ENCODE measurements at regions not wholly inside any gene's neighbourhood (a gene's known extent, or its start where the extent isn't known, plus 50 kb on each side); places are given as distances from the start of the nearest gene placed in this dataset.

DNA sequence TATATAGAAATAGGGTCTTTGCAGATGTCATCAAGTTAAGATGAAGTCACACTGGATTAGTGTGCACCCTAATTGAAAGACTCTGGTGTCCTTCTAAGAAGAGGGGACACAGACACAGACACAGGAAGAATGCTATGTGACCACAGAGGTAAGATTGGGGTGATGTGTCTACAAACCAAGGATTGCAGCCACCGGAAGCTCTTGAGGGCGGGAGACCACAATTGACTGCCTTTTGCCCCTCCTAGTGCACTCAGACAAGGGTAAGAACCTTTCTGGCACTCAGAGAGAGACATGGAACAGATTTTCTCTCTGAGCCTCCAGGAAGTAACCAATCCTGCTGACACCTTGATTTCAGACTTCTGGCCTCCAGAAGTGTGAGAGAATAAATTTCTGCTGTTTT is 51.2 kb upstream of the ARAP3 start:
- Histone ChIP-seq H4K20me1 (ENCODE audit: insufficient read depth, low read length) (no peaks in the 10 kb centered on the region), H3K36me3 (ENCODE audit: insufficient read depth, low read length) (no peaks in the 10 kb centered on the region), H3K4me2 (ENCODE audit: low read length) (peak overlapping the region; percentile 74), H3K9me3 (ENCODE audit: low read length) (no peaks in the 10 kb centered on the region), H3K4me3 (ENCODE audit: low read depth, low read length, poor library complexity, severe bottlenecking) (no peak overlapping the region), H3K79me2 (ENCODE audit: insufficient read depth, low read depth, low read length) (no peaks in the 10 kb centered on the region), H3K4me1 (ENCODE audit: insufficient read depth, low read length, poor library complexity, severe bottlenecking) (peaks cover 46% of the 10 kb centered on the region), H3K27ac (ENCODE audit: low read depth, low read length, poor library complexity, severe bottlenecking) (no peak overlapping the region), H3K9me2 (ENCODE audit: insufficient read depth, low read length) (no peaks in the 10 kb centered on the region), H2AFZ (ENCODE audit: low read length) (no peak overlapping the region)
- TF ChIP-seq EZH2phosphoT487 (IDR thresholded peaks at IDR 0.05; ENCODE audit: borderline replicate concordance, low read depth, low read length): no peak
- TF ChIP-seq, protein P1, sequence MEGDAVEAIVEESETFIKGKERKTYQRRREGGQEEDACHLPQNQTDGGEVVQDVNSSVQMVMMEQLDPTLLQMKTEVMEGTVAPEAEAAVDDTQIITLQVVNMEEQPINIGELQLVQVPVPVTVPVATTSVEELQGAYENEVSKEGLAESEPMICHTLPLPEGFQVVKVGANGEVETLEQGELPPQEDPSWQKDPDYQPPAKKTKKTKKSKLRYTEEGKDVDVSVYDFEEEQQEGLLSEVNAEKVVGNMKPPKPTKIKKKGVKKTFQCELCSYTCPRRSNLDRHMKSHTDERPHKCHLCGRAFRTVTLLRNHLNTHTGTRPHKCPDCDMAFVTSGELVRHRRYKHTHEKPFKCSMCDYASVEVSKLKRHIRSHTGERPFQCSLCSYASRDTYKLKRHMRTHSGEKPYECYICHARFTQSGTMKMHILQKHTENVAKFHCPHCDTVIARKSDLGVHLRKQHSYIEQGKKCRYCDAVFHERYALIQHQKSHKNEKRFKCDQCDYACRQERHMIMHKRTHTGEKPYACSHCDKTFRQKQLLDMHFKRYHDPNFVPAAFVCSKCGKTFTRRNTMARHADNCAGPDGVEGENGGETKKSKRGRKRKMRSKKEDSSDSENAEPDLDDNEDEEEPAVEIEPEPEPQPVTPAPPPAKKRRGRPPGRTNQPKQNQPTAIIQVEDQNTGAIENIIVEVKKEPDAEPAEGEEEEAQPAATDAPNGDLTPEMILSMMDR (conservative IDR thresholded peaks at IDR 0.05; ENCODE audit: low read length): no peak
- CTCF ChIA-PET (ENCODE audit: unreplicated experiment): no interaction called here
- no TSS peak for BruUV-seq (replicated peaks)
- POLR2A ChIA-PET: no interaction called here
- intact Hi-C loops (cut with micrococcal nuclease; ENCODE audit: unreplicated experiment): no loop called here
- peak; percentile 60 for DNase-seq (ENCODE audit: low spot score)

GRCh38 chr5:141732417-141732816 is 50.4 kb upstream of the ARAP3 start:
- POLR2A ChIA-PET: interaction anchor here (0.6 kb wide), 2 partner anchors 12 to 624 kb away, joined by 3 to 5 read pairs; no protein-coding TSS in a partner anchor
- DNase-seq (ENCODE audit: low spot score): no peak
- Histone ChIP-seq H3K4me1 (ENCODE audit: insufficient read depth, low read length, poor library complexity, severe bottlenecking) (peaks cover 46% of the 10 kb centered on the region), H2AFZ (ENCODE audit: low read length) (no peak overlapping the region), H3K9me3 (ENCODE audit: low read length) (no peaks in the 10 kb centered on the region), H3K4me3 (ENCODE audit: low read depth, low read length, poor library complexity, severe bottlenecking) (no peak overlapping the region), H3K27ac (ENCODE audit: low read depth, low read length, poor library complexity, severe bottlenecking) (no peak overlapping the region), H3K4me2 (ENCODE audit: low read length) (peak overlapping the region; percentile 74; the same call in 1 of the 2 replicates), H3K9me2 (ENCODE audit: insufficient read depth, low read length) (no peaks in the 10 kb centered on the region), H3K36me3 (ENCODE audit: insufficient read depth, low read length) (no peaks in the 10 kb centered on the region), H4K20me1 (ENCODE audit: insufficient read depth, low read length) (no peaks in the 10 kb centered on the region), H3K79me2 (ENCODE audit: insufficient read depth, low read depth, low read length) (no peaks in the 10 kb centered on the region)
- TF ChIP-seq, protein P1 (conservative IDR thresholded peaks at IDR 0.05; ENCODE audit: low read length): no peak
- TF ChIP-seq EZH2phosphoT487 (IDR thresholded peaks at IDR 0.05; ENCODE audit: borderline replicate concordance, low read depth, low read length): no peak
- CTCF ChIA-PET (ENCODE audit: unreplicated experiment): no interaction called here
- BruUV-seq (replicated peaks): no TSS peak
- intact Hi-C loops (cut with micrococcal nuclease; ENCODE audit: unreplicated experiment): no loop called here
